Parathyroid adenoma (tissue), 2 donors: ENCODE measurements at regions not wholly inside any gene's neighbourhood (a gene's known extent, or its start where the extent isn't known, plus 50 kb on each side); places are given as distances from the start of the nearest gene placed in this dataset.

Source experiments
- H2AFZ ChIP-seq: fragments of 300-600 bp; sonication (generic); one replicate; pipeline ENCODE4 v1.7.0; 2017; ENCODE audit warnings: antibody characterized with exemption, mild to moderate bottlenecking
- H3K27ac ChIP-seq: fragments of 300-600 bp; sonication (generic); one replicate; pipeline ENCODE4 v1.7.0; 2017
- H3K27me3 ChIP-seq: fragments of 300-600 bp; sonication (generic); one replicate; pipeline ENCODE4 v1.7.0; 2017; ENCODE audit warnings: low read length; ENCODE audit not compliant: control insufficient read depth, insufficient read depth
- H3K36me3 ChIP-seq: fragments of 300-600 bp; sonication (generic); one replicate; pipeline ENCODE4 v1.7.0; 2017; ENCODE audit warnings: low read length; ENCODE audit not compliant: control insufficient read depth, insufficient read depth
- H3K4me1 ChIP-seq: fragments of 300-600 bp; sonication (generic); one replicate; pipeline ENCODE4 v1.7.0; 2017; ENCODE audit warnings: control low read depth
- H3K4me2 ChIP-seq: fragments of 300-600 bp; sonication (generic); one replicate; pipeline ENCODE4 v1.7.0; 2017; ENCODE audit warnings: low read length
- H3K4me3 ChIP-seq: fragments of 300-600 bp; sonication (generic); one replicate; pipeline ENCODE4 v1.7.0; 2017; ENCODE audit warnings: low read depth, low read length
- H3K79me2 ChIP-seq: fragments of 300-600 bp; sonication (generic); one replicate; pipeline ENCODE4 v1.7.0; 2017; ENCODE audit warnings: control low read depth
- H3K9ac ChIP-seq: fragments of 300-600 bp; sonication (generic); one replicate; pipeline ENCODE4 v1.7.0; 2017; ENCODE audit warnings: mild to moderate bottlenecking
- H3K9me3 ChIP-seq: fragments of 300-600 bp; sonication (generic); one replicate; pipeline ENCODE4 v1.7.0; 2017; ENCODE audit warnings: low read length; ENCODE audit not compliant: control insufficient read depth
- CTCF ChIP-seq: fragments of 300-600 bp; sonication (generic); IDR thresholded peaks from one replicate; pipeline ENCODE4 v1.7.0; 2017; ENCODE audit warnings: antibody characterized with exemption, mild to moderate bottlenecking
- donor health status: primary hyperparathyroidism.

- Histone ChIP-seq H3K4me2 (no peak overlapping the region), H3K36me3 (no peaks in the 10 kb centered on the region), H3K4me1 (no peaks in the 10 kb centered on the region), H3K79me2 (no peaks in the 10 kb centered on the region), H3K27ac (no peak overlapping the region), H3K4me3 (no peak overlapping the region), H3K9me3 (no peaks in the 10 kb centered on the region), H3K9ac (no peak overlapping the region), H2AFZ (no peak overlapping the region), H3K27me3 (no peaks in the 10 kb centered on the region)
- no peak for TF ChIP-seq CTCF
Observed at GRCh38 chr6:77026341-77026740, 436.9 kb downstream of the HTR1B start.

- no peak overlapping the region for H3K4me3 ChIP-seq
- TF ChIP-seq CTCF: no peak
- no peak overlapping the region for H3K27ac ChIP-seq
- no peaks in the 10 kb centered on the region for H3K36me3 ChIP-seq
- H3K27me3 ChIP-seq: no peaks in the 10 kb centered on the region
- no peaks in the 10 kb centered on the region for H3K4me1 ChIP-seq
- H2AFZ ChIP-seq: no peak overlapping the region
- H3K9ac ChIP-seq: no peak overlapping the region
- no peaks in the 10 kb centered on the region for H3K79me2 ChIP-seq
- H3K9me3 ChIP-seq: no peaks in the 10 kb centered on the region
- no peak overlapping the region for H3K4me2 ChIP-seq
Observed at GRCh38 chr6:77025736-77026223, 437.5 kb downstream of the HTR1B start.

GRCh38 chr6:77021778-77022177 is 441.5 kb downstream of the HTR1B start:
- H3K9ac ChIP-seq: no peak overlapping the region
- H3K9me3 ChIP-seq: no peaks in the 10 kb centered on the region
- H2AFZ ChIP-seq: no peak overlapping the region
- no peak for TF ChIP-seq CTCF
- H3K4me2 ChIP-seq: no peak overlapping the region
- no peak overlapping the region for H3K27ac ChIP-seq
- H3K27me3 ChIP-seq: no peaks in the 10 kb centered on the region
- H3K4me1 ChIP-seq: no peaks in the 10 kb centered on the region
- no peaks in the 10 kb centered on the region for H3K79me2 ChIP-seq
- no peaks in the 10 kb centered on the region for H3K36me3 ChIP-seq
- no peak overlapping the region for H3K4me3 ChIP-seq

- Histone ChIP-seq H3K9ac (no peak overlapping the region), H3K79me2 (no peaks in the 10 kb centered on the region), H3K4me3 (no peak overlapping the region), H3K36me3 (no peaks in the 10 kb centered on the region), H3K4me2 (no peak overlapping the region), H3K27me3 (no peaks in the 10 kb centered on the region), H3K27ac (no peak overlapping the region), H3K4me1 (no peaks in the 10 kb centered on the region), H2AFZ (no peak overlapping the region), H3K9me3 (no peaks in the 10 kb centered on the region)
- TF ChIP-seq CTCF: no peak
Observed at GRCh38 chr6:77021232-77021631, 442.1 kb downstream of the HTR1B start.

GRCh38 chr6:77019081-77019480 is 444.2 kb downstream of the HTR1B start:
- Histone ChIP-seq H3K4me3 (no peak overlapping the region), H3K36me3 (no peaks in the 10 kb centered on the region), H3K9ac (no peak overlapping the region), H3K27ac (no peak overlapping the region), H3K27me3 (no peaks in the 10 kb centered on the region), H3K4me2 (no peak overlapping the region), H3K79me2 (no peaks in the 10 kb centered on the region), H3K9me3 (no peaks in the 10 kb centered on the region), H3K4me1 (no peaks in the 10 kb centered on the region), H2AFZ (no peak overlapping the region)
- TF ChIP-seq CTCF: no peak
